Body of pancreas (tissue), 4 donors: ENCODE measurements at regions not wholly inside any gene's neighbourhood (a gene's known extent, or its start where the extent isn't known, plus 50 kb on each side); places are given as distances from the start of the nearest gene placed in this dataset.

Experiments
- CTCF ChIP-seq, 7 experiments: fragments of 450-650 bp in 4 of 7; fragments of 200-600 bp in 3 of 7; sonication (generic) in 3 of 7; IDR thresholded peaks; one replicate each; pipeline ENCODE4 v1.5.1; 2016 to 2019; ENCODE audit warnings: antibody characterized with exemption in 7 of 7
- POLR2A ChIP-seq, 3 donors: fragments of 450-650 bp; IDR thresholded peaks; one replicate each; pipeline ENCODE4 v1.6.1; 2016; ENCODE audit warnings: antibody characterized with exemption in 3 of 3, mild to moderate bottlenecking in 2 of 3

- no peak for TF ChIP-seq CTCF (IDR thresholded peaks at IDR 0.05)
- TF ChIP-seq POLR2A (IDR thresholded peaks at IDR 0.05) = no peak
Observed at GRCh38 chr6:104449918-104450317, 409.8 kb downstream of the HACE1 start.
